ENCODE measurements at regions not wholly inside any gene's neighbourhood (a gene's known extent, or its start where the extent isn't known, plus 50 kb on each side); places are given as distances from the start of the nearest gene placed in this dataset.

GRCh38 chr1:172926070-172926469, 124.7 kb downstream of the TNFSF18 start:
- Histone ChIP-seq H3K27ac (no peak overlapping the region), H3K27me3 (no peaks in the 10 kb centered on the region), H3K36me3 (replicated peaks; ENCODE audit: insufficient read depth, low read depth) (no peaks in the 10 kb centered on the region), H3K79me2 (no peaks in the 10 kb centered on the region), H3K4me2 (no peak overlapping the region), H2AFZ (no peak overlapping the region), H3K4me1 (ENCODE audit: insufficient read depth) (peaks cover 6% of the 10 kb centered on the region), H4K20me1 (ENCODE audit: insufficient read depth, poor library complexity, severe bottlenecking) (no peaks in the 10 kb centered on the region), H3K4me3 (no peak overlapping the region), H3K9me3 (ENCODE audit: low read depth) (no peaks in the 10 kb centered on the region), H3K9me2 (replicated peaks; ENCODE audit: insufficient read depth) (no peaks in the 10 kb centered on the region)
- WGBS (ENCODE audit: low lambda C conversion rate, missing lambda C conversion rate), result 59% methylated on average over 2 of the region's 2 CpGs
- TF ChIP-seq EZH2phosphoT487 (IDR thresholded peaks at IDR 0.05; ENCODE audit: low read depth, severe bottlenecking, unreplicated experiment) (no peak), EZH2 (IDR thresholded peaks at IDR 0.05; ENCODE audit: borderline replicate concordance) (no peak)
- no peak for DNase-seq (ENCODE audit: low spot score)

- no peaks in the 10 kb centered on the region for H3K79me2 ChIP-seq
- no peak overlapping the region for H3K4me3 ChIP-seq
- H2AFZ ChIP-seq, result no peak overlapping the region
- H3K27ac ChIP-seq, result peak overlapping the region; percentile 57
- H4K20me1 ChIP-seq (ENCODE audit: insufficient read depth, poor library complexity, severe bottlenecking), result no peaks in the 10 kb centered on the region
- peaks cover 6% of the 10 kb centered on the region for H3K4me1 ChIP-seq (ENCODE audit: insufficient read depth)
- no peaks in the 10 kb centered on the region for H3K27me3 ChIP-seq
- WGBS (ENCODE audit: low lambda C conversion rate, missing lambda C conversion rate), result 65% methylated on average over 2 of the region's 2 CpGs
- no peaks in the 10 kb centered on the region for H3K36me3 ChIP-seq (replicated peaks; ENCODE audit: insufficient read depth, low read depth)
- no peaks in the 10 kb centered on the region for H3K9me2 ChIP-seq (replicated peaks; ENCODE audit: insufficient read depth)
- no peak for DNase-seq (ENCODE audit: low spot score)
- TF ChIP-seq EZH2phosphoT487 (IDR thresholded peaks at IDR 0.05; ENCODE audit: low read depth, severe bottlenecking, unreplicated experiment) (no peak), EZH2 (IDR thresholded peaks at IDR 0.05; ENCODE audit: borderline replicate concordance) (no peak), CTCF (IDR thresholded peaks at IDR 0.05; ENCODE audit: poor library complexity) (no peak)
- H3K9me3 ChIP-seq (ENCODE audit: low read depth), result no peaks in the 10 kb centered on the region
- H3K4me2 ChIP-seq, result no peak overlapping the region
Measured at GRCh38 chr1:172928412-172928811, 122.3 kb downstream of the TNFSF18 start.

DNA sequence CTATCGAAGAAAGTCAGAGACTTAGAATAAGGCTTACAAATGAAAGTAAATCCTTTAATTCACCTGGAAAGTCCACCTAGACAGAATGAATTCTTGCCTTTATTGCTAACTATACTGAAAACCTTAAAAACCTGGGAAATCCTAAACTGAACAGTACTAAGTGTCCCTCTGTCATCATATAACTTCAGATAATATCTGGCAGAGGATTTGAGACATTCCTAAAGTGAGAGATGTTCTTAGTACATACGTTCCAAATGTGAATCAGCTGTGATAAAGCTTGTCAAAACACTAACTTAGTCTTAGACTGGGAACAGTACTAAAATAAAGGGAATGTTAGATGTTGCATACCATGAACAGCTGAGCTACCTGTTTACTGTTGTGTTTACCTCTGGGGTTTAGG, 121.7 kb downstream of the TNFSF18 start:
- no peaks in the 10 kb centered on the region for H4K20me1 ChIP-seq (ENCODE audit: insufficient read depth, poor library complexity, severe bottlenecking)
- no peak overlapping the region for H3K4me3 ChIP-seq
- H3K36me3 ChIP-seq (replicated peaks; ENCODE audit: insufficient read depth, low read depth), result no peaks in the 10 kb centered on the region
- peaks cover 6% of the 10 kb centered on the region for H3K4me1 ChIP-seq (ENCODE audit: insufficient read depth)
- no peaks in the 10 kb centered on the region for H3K27me3 ChIP-seq
- no peak overlapping the region for H2AFZ ChIP-seq
- peak overlapping the region; percentile 57 for H3K27ac ChIP-seq
- WGBS (ENCODE audit: low lambda C conversion rate, missing lambda C conversion rate), result 74% methylated on average over 2 of the region's 2 CpGs
- H3K9me2 ChIP-seq (replicated peaks; ENCODE audit: insufficient read depth), result no peaks in the 10 kb centered on the region
- H3K79me2 ChIP-seq, result no peaks in the 10 kb centered on the region
- H3K4me2 ChIP-seq, result no peak overlapping the region
- no peak for DNase-seq (ENCODE audit: low spot score)
- H3K9me3 ChIP-seq (ENCODE audit: low read depth), result no peaks in the 10 kb centered on the region
- TF ChIP-seq CTCF (IDR thresholded peaks at IDR 0.05; ENCODE audit: poor library complexity) (no peak), EZH2phosphoT487 (IDR thresholded peaks at IDR 0.05; ENCODE audit: low read depth, severe bottlenecking, unreplicated experiment) (no peak), EZH2 (IDR thresholded peaks at IDR 0.05; ENCODE audit: borderline replicate concordance) (no peak)

DNA sequence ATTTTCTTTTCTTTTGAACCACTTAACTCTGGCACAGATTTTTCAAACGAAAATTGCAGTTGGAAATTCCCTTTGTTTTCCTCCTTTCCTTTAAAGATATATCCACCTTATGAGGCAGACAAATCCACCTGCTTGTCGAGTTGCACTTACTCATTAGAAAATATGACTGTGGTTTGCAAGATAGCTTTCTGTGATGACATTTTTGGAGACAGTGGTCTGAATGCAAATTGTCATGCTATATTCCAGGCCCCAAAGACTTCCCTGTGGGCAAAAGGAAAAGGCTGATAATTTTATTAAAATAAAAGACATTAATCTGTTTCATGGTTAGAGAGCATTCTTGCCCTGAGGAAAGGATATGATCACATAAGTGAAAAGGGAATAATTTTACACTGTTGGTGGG, 120.6 kb downstream of the TNFSF18 start:
- Histone ChIP-seq H3K4me3 (no peak overlapping the region), H3K36me3 (replicated peaks; ENCODE audit: insufficient read depth, low read depth) (no peaks in the 10 kb centered on the region), H3K9me2 (replicated peaks; ENCODE audit: insufficient read depth) (no peaks in the 10 kb centered on the region), H3K9me3 (ENCODE audit: low read depth) (no peaks in the 10 kb centered on the region), H3K4me2 (no peak overlapping the region), H3K4me1 (ENCODE audit: insufficient read depth) (peaks cover 6% of the 10 kb centered on the region), H3K27me3 (no peaks in the 10 kb centered on the region), H2AFZ (no peak overlapping the region), H4K20me1 (ENCODE audit: insufficient read depth, poor library complexity, severe bottlenecking) (no peaks in the 10 kb centered on the region), H3K79me2 (no peaks in the 10 kb centered on the region), H3K27ac (no peak overlapping the region)
- 69% methylated on average over 2 of the region's 2 CpGs for WGBS (ENCODE audit: low lambda C conversion rate, missing lambda C conversion rate)
- TF ChIP-seq CTCF (IDR thresholded peaks at IDR 0.05; ENCODE audit: poor library complexity) (no peak), EZH2phosphoT487 (IDR thresholded peaks at IDR 0.05; ENCODE audit: low read depth, severe bottlenecking, unreplicated experiment) (no peak), EZH2 (IDR thresholded peaks at IDR 0.05; ENCODE audit: borderline replicate concordance) (no peak)
- DNase-seq (ENCODE audit: low spot score), result no peak
